GM19238 (cell line): ENCODE measurements at regions not wholly inside any gene's neighbourhood (a gene's known extent, or its start where the extent isn't known, plus 50 kb on each side); places are given as distances from the start of the nearest gene placed in this dataset.

Experiments
- DNase-seq: peaks from one replicate; pipeline ENCODE4 v3.0.0; 2011; ENCODE audit warnings: low spot score; ENCODE audit not compliant: insufficient read length

DNA sequence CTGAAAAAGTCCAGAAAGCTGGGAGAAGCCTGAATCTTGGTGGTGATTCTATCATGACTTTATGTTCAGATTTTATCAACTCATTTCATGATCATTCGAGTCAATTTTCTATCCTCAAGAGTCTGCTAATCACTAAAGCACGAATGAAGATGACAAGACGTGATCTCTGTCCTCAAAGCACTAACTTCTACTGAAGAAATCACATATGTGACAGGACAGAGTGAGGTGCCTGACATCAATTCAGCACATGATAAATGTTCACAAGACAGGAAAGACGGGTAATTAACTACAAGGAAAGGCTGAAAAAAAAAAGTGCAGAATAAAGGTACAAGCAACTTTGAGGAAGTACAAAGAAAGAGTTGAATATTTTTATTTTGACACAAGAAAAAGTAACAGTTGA lies 487.1 kb downstream of the EFNB2 start:
- DNase-seq = no peak

DNA sequence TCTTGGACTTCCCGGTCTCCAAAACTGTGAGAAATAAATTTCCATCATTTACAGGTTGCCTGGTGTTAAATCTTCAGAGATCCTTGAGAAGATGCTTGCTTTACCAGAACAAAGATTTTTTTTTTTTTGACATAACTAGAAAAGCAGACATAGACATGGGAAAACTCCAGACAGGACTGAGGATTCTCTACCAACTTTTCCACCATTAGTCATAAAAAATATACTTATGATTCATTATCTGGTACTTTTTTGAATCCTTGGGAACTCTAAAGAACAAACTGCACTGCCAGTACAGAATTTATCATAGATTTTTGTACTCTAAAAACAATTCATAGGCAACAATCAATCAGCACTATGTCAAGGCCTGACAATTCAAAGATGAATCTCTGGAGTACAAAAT lies 487.6 kb downstream of the EFNB2 start:
- no peak for DNase-seq

DNA sequence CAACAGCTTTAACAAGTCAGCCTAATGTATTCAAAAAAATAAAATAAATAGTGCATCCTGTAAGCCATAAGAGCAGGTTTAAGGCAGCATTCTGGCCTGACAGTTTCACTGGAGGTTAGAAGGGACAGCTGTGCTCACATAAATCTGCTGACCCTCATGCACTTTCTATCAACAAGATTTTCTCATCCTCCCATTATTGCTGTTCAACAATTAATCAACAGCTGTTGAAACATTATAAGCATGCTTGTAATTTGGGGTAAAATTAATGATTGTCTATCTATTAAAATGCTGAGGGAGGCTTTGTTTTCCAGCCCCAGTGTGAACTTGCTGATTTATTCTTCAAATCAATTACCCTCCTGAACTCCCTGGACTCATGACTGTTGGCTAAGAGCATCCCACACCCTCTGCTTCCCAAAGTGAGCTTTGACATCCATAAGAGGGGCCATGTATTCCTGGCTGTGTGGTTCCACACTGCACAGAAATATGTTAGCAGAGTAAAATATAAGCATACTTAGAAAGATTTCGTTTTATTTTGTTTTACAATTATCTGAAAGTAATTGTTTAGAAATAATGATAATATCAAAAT lies 492.4 kb downstream of the EFNB2 start:
- DNase-seq = no peak

DNA sequence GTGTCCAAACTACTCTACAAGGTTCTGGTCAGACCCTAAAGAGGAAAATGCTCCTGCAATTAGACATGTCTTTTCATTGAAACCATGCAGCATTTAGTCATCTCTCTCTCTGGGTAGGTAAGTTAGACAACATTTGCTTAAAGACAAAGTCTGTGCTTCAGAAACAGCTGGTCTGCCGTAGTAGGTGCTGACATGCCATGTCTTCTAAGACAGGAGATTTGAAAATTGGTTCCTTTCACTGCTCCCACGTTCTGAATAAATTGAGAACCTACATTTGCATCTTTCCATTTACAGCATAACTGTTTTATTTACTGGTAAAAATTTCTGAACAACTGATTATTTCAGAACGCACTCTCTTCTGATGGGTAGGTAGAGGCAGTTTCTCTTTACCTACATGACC lies 494.0 kb downstream of the EFNB2 start:
- no peak for DNase-seq

DNA sequence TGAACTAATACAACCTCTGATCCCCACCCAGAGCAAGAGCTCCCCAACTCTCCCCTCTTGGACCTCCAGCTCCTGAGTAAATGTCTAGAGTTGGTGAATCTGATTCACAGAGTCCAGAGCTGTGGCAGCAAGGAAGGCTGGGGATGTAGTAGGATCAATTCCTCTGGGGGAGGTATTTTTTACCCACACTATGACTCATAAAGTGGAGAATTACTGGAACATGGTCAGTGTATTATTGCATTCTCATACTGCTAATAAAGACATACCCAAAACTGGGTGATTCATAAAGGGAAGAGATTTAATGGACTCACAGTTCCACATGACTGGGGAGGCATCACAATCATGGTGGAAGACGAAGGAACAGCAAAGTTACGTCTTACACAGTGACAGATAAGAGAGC lies 496.7 kb downstream of the EFNB2 start:
- DNase-seq = no peak

DNA sequence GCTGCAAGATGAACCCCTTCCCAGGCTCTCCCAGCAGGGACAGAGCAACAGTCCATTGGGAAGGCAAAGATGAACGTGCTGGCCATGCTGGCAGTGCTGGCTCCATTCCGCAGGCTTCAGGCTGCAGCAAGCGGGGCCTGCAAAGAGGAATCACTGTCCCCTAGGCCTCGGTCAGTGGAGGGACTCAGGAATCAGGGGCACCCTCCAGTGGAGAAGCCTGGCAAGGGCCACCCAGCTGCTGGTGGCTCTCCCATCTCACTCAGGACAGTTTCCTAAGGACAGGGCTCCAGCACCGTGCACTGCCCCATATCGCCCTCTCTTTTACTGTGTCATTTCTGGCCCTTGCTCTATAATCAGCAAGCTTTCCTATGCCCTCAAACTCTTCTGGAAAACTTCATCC lies 498.6 kb downstream of the EFNB2 start:
- no peak for DNase-seq

DNA sequence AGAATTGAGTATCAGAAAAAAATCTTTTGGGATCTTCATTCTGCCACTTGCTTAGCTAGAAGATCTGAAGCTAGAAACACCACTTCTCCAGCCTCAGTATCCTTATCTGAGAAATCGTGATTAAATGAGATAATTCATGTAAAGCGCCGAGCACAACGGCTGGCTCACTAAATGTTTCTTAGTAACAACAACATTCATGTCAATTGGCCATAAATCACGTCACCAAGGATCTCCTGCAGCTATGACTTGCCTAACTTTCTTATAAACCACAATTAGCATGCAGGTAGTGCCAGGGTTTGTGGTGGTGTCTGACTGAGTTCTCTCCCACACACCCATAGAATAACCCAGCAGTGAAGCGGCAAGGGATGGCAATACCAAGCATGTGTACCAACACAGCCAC lies 501.3 kb downstream of the EFNB2 start:
- no peak for DNase-seq

DNA sequence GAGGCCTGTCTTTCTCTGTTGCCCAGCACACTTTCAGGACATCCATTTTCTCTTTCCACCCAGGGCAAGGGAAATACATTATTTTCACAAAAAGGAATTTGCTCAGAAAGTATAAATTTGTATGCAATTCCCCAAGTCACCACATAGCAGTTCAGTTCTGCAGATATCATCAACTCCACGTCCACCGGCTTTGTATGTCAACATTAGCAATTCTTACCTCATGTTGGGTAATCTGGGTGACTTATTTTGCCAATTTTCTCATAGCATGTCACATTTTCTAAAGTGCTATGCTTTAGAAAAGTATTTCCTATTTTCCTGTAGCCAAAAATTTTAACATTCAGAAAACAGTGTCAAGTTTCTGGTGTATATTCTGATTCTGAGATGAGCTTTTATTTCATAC lies 501.8 kb downstream of the EFNB2 start:
- DNase-seq = no peak

DNA sequence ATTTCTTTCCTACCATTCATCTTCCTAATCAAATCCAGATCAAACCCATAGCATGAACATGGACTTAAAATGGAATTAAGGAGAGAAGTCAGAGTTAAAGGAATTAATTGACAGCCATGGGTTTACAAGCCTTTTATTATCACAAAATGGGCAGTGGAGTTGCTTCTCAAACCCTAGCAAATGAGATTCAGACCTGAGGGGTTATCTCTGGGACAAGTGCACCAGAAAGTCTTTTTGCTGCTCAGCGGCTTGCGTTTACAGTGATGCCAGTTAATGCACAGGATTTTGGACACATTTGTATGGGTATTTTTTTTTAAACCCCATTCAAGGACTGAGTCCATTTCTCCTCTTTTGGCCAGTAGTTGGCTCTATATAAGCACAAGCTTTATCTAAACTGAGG lies 503.0 kb downstream of the EFNB2 start:
- no peak for DNase-seq

DNA sequence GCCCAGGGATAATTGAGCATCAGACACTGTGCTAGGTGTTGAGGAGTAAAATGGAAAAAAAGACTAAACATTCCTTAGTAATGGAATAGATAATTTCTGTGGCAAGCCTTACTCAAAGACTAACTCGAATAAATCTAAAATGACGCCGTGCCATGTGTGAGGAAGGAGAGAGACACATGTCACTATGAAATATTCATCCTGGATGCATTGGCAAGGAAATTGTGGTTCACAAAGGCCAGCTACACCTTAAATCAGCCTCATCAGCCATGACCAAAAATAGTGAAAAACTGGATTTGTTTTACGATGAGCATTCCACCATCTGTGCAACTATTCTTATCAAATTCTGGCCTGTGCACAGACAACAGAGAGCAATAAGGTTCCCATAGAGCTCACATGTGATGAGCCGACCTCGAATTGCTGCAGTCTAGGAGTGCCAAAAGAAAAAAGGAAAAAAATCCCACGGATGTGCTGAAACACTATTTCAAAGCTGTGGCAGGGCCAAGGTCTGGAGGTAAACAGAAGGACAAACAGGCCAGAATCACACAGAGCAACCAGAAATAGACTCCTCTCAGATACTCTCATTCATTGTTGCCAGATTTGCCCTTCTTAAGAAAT lies 505.7 kb downstream of the EFNB2 start:
- DNase-seq = no peak

DNA sequence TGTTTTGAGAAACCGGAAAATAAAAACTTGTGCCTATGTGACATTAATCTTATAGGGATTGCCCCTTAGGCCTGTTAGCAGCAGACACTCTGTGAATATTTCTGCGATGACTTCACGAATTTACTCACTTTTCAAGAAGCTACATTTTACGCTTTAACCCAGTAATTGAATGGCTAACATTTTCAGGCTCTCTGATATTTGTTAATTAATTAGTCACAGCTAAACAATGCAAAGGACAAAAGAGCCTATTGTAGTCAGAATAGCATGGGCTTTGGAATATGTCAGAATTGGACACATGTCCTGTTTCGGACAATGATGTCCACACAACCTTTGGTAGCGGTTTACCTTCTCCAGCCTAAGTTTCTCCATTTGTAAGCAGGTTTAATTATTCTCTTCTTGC lies 506.6 kb downstream of the EFNB2 start:
- no peak for DNase-seq

DNA sequence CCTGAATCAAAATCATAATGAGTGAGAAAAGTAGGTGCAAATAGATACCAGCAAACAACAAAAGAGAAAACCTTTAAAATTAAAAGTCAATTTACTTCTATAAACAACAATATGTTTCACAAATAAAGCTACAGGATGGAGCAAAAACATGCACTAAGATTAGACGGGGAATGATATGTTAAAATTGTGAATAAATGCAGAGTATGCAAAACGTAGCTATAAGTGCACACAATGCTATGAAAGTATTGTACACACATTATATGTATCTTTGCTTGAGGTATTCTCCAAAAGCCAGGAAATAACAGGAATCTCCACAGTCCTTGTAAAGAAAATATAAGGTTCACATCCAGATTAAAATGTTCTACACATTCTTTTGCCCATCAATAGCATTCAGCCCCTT lies 523.9 kb downstream of the EFNB2 start:
- DNase-seq = no peak

DNA sequence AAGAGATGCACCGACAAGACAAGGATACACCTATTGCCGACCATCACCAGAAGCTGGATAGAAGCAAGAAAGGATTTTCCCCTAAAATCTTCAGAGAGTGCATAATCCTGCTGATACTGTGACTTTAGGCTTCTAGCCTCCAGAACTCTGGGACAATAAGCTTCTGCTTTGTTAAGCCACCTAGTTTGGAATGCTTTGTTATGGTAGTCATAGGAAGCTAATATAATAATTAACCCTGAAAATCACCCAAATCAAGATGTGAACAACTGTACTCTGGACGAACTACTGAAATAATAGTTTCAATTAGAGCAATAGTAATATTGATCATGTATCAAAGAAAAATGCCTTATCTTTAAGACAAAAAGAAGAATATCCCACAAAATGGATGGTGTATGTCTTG lies 524.6 kb downstream of the EFNB2 start:
- DNase-seq = no peak

DNA sequence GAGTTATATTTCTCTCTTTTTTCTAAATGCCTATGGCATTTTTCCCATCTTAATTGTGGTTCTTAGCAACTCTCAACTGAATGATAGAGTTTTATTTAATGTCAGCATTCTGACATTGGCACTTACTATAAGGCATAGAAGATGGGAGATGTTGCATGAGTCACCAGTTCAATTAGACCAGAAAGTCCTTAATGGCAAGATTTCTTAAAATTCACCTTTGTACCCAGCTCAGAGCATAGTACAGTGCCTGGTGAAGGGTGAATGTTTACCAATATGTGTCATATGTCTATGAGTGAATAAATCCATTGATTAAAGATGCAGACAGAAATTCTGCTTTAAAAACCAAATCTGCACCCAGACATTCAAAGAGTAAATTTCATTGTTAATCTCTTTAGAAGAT lies 526.9 kb downstream of the EFNB2 start:
- no peak for DNase-seq

DNA sequence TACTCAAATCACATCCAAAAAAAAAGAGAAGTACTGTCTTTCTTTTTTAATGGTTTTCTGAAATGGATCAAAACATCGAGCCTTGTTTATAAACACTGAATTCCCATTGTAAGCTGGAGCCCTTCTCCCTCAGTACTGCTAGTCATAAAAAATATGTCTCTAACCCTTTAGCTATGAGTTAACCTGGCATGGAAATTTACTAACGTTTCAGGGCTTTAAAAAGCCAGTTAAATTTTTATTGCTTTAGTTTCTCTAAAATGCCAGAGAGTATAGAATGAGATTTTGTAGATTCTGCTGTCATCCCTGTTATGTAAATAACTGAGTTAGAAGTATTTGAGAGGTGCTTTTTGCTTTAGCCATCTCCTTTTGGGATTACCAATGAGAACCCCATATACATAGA lies 528.3 kb downstream of the EFNB2 start:
- DNase-seq = no peak

DNA sequence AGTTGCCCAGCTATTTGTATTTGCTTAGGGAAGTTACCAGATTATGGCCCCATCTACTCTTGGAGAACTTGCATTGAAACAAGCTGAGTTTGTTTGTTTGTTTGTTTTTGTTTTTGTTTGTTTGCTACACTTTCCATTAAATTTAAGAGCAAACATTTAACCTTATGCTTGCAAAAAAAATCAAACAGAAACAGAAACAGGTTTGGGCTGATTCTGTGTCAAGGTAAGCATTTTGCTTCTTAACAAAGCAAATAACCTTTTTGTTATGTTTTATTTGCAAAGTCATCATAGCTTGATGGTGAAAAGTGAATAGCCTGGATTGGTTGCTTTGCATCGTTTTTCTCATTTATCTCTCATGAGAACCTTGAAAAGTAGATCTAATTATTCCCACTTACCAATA lies 531.8 kb downstream of the EFNB2 start:
- DNase-seq = no peak

DNA sequence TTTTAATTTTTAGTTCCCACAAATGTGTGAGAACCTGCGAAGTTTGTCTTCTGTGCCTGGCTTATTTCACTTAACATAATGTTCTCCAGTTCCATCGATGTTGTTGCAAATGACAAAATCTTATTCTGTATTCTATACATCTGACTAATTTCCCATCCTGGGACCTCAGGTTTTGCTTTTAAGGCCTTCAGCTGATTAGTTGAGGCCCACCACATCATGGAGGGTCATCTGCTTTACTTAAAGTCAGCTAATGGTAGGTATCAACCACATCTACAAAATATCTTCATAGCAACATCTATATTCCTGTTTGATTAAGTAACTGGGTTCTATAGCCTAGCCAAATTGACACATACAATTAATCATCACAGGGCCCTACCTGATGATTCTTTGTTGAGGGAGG lies 534.0 kb downstream of the EFNB2 start:
- DNase-seq = no peak

DNA sequence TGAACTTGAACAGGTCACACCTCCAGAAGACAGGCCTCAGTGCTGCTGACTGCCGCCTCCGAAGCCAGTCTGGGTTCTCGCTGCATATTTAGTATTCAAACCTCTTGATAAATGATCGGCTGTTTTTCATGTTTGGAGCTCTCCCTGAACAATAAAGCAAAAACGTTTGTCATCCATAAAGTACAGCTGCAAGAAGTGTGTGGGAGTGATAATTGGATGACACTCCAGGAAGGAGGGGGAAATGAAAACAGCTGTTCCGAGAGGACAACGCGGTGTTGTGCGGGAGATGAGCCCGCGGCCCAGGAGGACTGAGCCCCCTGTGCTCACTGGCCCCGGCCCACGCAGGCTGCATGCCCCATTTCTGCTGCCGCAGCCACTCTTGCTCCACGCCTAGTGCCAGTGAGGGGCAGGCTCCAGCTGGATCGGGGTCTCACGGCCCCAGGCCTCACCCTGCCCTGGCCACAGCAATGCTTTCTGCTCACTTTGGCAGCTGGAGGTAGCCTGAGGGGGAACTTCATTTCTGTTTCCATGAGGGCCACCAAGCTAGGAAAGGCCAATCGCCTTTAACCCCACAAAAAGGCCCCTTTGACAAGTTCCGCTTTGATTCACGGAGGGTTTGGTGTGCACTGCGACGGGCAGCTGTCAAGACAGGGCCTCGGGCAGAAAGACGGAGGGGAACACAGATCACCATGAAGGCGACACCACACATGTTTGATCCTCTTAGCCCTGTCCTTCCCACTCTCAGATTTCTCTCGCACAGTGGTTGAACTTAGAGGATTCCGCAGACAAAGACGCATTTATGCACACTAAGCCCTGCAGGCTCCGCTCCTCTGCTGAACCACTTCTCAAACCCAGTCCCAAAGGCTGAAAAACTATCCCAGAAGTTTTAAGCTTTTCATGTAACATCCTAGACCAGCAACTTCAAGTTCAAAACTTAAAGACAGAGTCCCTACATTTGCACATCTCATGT lies 537.6 kb downstream of the EFNB2 start:
- no peak for DNase-seq

DNA sequence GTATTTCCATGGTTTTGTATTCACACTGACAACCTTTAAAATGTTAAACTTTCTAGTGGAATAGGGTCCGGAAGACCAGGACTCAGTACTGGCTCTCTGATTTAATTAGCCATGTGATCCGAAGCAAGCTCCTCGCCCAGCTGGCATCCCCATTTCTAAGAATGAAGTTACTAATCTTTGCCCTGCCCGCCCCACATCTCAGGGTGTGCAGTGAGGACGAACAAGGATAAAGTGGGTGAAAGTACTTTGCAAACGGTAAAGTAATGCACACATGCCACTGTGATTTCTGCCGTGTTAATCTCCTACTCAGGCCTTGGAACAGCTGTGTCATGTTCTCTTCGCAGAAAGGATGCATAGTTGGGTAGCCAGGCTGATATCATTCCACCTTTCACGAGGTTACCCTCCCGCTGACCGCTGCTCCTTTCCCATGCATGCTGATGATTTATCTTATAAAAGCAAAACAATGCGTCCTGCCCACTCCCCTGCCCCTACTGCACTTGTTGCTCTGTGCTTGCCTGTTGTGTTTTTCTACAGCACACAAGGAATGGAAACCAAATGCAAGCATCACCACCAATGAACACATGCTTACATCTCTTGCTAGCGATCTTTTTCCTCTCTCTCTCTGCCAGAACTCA lies 539.0 kb downstream of the EFNB2 start:
- no peak for DNase-seq

DNA sequence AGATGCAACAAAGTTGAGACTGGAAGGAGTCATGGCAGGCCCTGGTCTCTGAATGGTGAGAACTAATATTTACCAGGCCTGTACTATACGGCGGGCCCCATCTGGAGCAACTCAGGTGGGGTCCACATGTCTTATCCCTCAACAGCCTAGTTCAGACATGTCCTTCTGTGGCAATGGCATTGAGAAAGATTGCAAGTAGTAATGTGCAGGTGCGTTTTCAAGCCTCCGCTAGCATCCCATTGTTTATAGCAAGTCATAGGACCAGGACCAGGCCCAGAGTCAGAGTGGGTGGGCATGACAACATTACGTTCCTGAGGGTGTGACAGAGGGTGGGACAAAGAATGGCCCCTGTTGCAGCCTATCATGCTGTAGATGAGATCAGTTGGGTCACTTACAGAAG lies 541.1 kb downstream of the EFNB2 start:
- DNase-seq = no peak

DNA sequence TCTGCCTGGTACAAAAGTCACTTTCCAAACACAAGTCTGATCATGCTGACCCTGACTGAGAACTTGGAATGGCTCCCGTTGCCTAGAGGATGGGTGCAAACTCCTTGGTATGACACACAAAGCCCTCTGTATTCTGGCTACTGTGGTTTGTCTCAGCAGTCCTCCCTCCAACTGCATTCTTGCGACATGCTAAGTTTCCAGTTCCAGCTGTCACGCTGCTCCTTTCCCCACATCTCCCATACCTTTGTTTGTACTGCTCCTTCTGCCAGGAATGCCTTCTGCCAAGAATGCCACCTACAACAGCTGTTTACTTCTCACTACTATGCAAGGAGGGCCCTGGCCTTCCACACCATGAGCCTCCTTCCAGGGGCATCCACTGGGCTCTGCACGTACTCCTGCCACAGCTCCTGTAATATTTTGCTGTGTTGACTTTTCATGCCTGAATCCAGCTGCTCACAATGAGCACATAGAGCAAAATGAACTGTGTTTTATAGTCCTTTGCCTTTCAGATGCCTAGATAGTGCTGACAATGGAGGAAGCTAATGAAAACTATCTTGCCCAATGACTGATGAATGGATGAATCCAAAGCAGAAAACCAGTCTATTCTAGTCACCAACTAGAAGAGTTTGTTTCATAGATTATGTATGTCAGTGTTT lies 543.7 kb downstream of the EFNB2 start:
- no peak for DNase-seq

DNA sequence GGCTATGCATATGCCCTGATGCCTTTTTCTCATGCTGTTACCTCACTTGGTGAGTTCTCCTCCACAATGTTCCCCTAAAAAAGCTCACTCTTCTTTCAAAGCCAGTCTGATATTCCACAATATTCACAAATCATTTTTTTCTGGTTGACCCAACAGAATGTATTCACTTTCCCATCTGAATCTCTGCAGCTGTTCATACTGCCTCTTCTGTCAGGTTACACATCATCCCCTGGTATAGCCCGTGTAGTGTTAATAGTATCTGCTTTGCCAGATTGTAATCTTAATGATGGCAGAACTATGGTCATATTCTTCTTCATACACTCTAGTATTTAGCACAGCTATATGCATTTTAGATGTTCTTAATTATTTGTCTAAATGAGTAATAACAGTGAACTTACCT lies 544.3 kb downstream of the EFNB2 start:
- no peak for DNase-seq
